Caco-2 (cell line): ENCODE measurements at regions not wholly inside any gene's neighbourhood (a gene's known extent, or its start where the extent isn't known, plus 50 kb on each side); places are given as distances from the start of the nearest gene placed in this dataset.

Experiments
- BruUV-seq: library from RNA; stranded (reverse); fragments of 400-500 nt; replicated peaks from 2 replicates; lab custom pipeline; 2021; lab: Mats Ljungman, UMichigan
- CTCF ChIA-PET: fragments of 300-600 bp; sonication (Branson Sonifier 250); formaldehyde crosslinking; loops from one replicate; lab custom pipeline; 2022; ENCODE audit warnings: antibody characterized with exemption; lab: Charles Lee
- POLR2A ChIA-PET: fragments of 300-600 bp; sonication (Branson Sonifier 250); formaldehyde crosslinking; loops from one replicate; lab custom pipeline; 2022; ENCODE audit warnings: antibody characterized with exemption; lab: Charles Lee
- DNase-seq, 2 experiments: peaks; one replicate each; pipeline versions ENCODE4 v3.0.0 to v3.0.0-alpha.2; 2020 to 2022
- H3K27me3 ChIP-seq: replicated peaks from 2 replicates; pipeline ENCODE4 v1.6.0; 2011; ENCODE audit warnings: low read length; ENCODE audit not compliant: control insufficient read depth, insufficient read depth
- H3K36me3 ChIP-seq: 2 replicates; pipeline ENCODE4 v1.5.1; 2011; ENCODE audit warnings: low read length; ENCODE audit not compliant: control insufficient read depth, insufficient read depth
- H3K4me1 ChIP-seq: fragments of 250-450 bp; sonication (Bioruptor Pico); 2 replicates; pipeline ENCODE4 v1.5.1; 2020; ENCODE audit warnings: mild to moderate bottlenecking
- H3K4me3 ChIP-seq: 2 replicates; pipeline ENCODE4 v1.5.1; 2011; ENCODE audit warnings: low read depth, mild to moderate bottlenecking, control low read depth, low read length
- H3K9me3 ChIP-seq: fragments of 250-450 bp; sonication (Bioruptor Pico); 2 replicates; pipeline ENCODE4 v1.5.1; 2020; ENCODE audit warnings: mild to moderate bottlenecking, moderate library complexity
- H3K27ac Mint-ChIP-seq: one replicate; pipeline ENCODE4 v1.8.0; 2022; ENCODE audit warnings: mixed read lengths; ENCODE audit not compliant: unreplicated experiment
- H3K27me3 Mint-ChIP-seq: one replicate; pipeline ENCODE4 v1.8.0; 2022; ENCODE audit warnings: mixed read lengths; ENCODE audit not compliant: insufficient read depth, unreplicated experiment
- H3K36me3 Mint-ChIP-seq: one replicate; pipeline ENCODE4 v1.8.0; 2022; ENCODE audit warnings: mild to moderate bottlenecking, mixed read lengths; ENCODE audit not compliant: insufficient read depth, unreplicated experiment
- H3K4me1 Mint-ChIP-seq: one replicate; pipeline ENCODE4 v1.8.0; 2022; ENCODE audit warnings: low read depth, mixed read lengths; ENCODE audit not compliant: unreplicated experiment
- H3K4me3 Mint-ChIP-seq: one replicate; pipeline ENCODE4 v1.8.0; 2022; ENCODE audit warnings: mild to moderate bottlenecking, moderate library complexity, mixed read lengths; ENCODE audit not compliant: unreplicated experiment
- H3K9me3 Mint-ChIP-seq: one replicate; pipeline ENCODE4 v1.8.0; 2022; ENCODE audit warnings: mixed read lengths; ENCODE audit not compliant: unreplicated experiment
- CTCF ChIP-seq, 2 experiments: fragments of 200-600 bp in 1 of 2; IDR thresholded peaks; 1 replicate in 1 of 2; 2 replicates in 1 of 2; pipeline versions ENCODE4 v1.5.1 to v1.8.0; 2011 to 2022; ENCODE audit warnings: antibody characterized with exemption in 1 of 2, control low read depth in 1 of 2, inconsistent platforms in 1 of 2, low read depth in 1 of 2, low read length in 1 of 2, mild to moderate bottlenecking in 1 of 2, moderate library complexity in 1 of 2; ENCODE audit not compliant: insufficient read depth in 1 of 2, severe bottlenecking in 1 of 2, unreplicated experiment in 1 of 2
- intact Hi-C: fragments of 100-400 bp; cut with micrococcal nuclease; formaldehyde crosslinking; loops from one replicate; pipeline ENCODE4 v1.10.0; 2022; ENCODE audit not compliant: unreplicated experiment

GRCh38 chr12:127589541-127589940, 677.4 kb upstream of the TMEM132C start:
- DNase-seq: no peak
- BruUV-seq: no TSS peak
- H3K27me3 ChIP-seq: no peaks in the 10 kb centered on the region
- no peaks in the 10 kb centered on the region for H3K27me3 Mint-ChIP-seq
- no peak overlapping the region for H3K4me3 ChIP-seq
- H3K9me3 ChIP-seq: peaks cover 3% of the 10 kb centered on the region; the same call in 1 of the 2 replicates
- no peaks in the 10 kb centered on the region for H3K36me3 ChIP-seq
- peaks cover 11% of the 10 kb centered on the region for H3K4me1 Mint-ChIP-seq
- ChIA-PET CTCF (no interaction called here), POLR2A (no interaction called here)
- peaks cover 8% of the 10 kb centered on the region for H3K4me1 ChIP-seq
- no peak overlapping the region for H3K27ac Mint-ChIP-seq
- peaks cover 15% of the 10 kb centered on the region for H3K9me3 Mint-ChIP-seq
- no peaks in the 10 kb centered on the region for H3K36me3 Mint-ChIP-seq
- no peak for TF ChIP-seq CTCF (IDR thresholded peaks at IDR 0.05; ENCODE audit: insufficient read depth in 1 of 2, low read depth in 1 of 2, low read length in 1 of 2, severe bottlenecking in 1 of 2, unreplicated experiment in 1 of 2)
- H3K4me3 Mint-ChIP-seq: no peak overlapping the region
- intact Hi-C loops: no loop called here

- Mint-ChIP-seq H3K27ac (no peak overlapping the region), H3K4me1 (peaks cover 11% of the 10 kb centered on the region), H3K4me3 (no peak overlapping the region), H3K27me3 (no peaks in the 10 kb centered on the region), H3K9me3 (peaks cover 15% of the 10 kb centered on the region), H3K36me3 (no peaks in the 10 kb centered on the region)
- Histone ChIP-seq H3K4me3 (no peak overlapping the region), H3K4me1 (peaks cover 11% of the 10 kb centered on the region), H3K36me3 (no peaks in the 10 kb centered on the region), H3K9me3 (peaks cover 3% of the 10 kb centered on the region; the same call in 1 of the 2 replicates), H3K27me3 (no peaks in the 10 kb centered on the region)
- no peak for TF ChIP-seq CTCF (IDR thresholded peaks at IDR 0.05; ENCODE audit: insufficient read depth in 1 of 2, low read depth in 1 of 2, low read length in 1 of 2, severe bottlenecking in 1 of 2, unreplicated experiment in 1 of 2)
- ChIA-PET POLR2A (no interaction called here), CTCF (no interaction called here)
- DNase-seq: no peak
- intact Hi-C loops: no loop called here
- no TSS peak for BruUV-seq
These were observed 676.1 kb upstream of the TMEM132C start for GRCh38 chr12:127590868-127591267.

- Histone ChIP-seq H3K4me1 (peaks cover 11% of the 10 kb centered on the region), H3K27me3 (no peaks in the 10 kb centered on the region), H3K9me3 (peaks cover 3% of the 10 kb centered on the region; the same call in 1 of the 2 replicates), H3K4me3 (no peak overlapping the region), H3K36me3 (no peaks in the 10 kb centered on the region)
- H3K36me3 Mint-ChIP-seq: no peaks in the 10 kb centered on the region
- CTCF ChIA-PET: no interaction called here
- no TSS peak for BruUV-seq
- peak overlapping the region; percentile 4 for H3K4me3 Mint-ChIP-seq
- peaks cover 15% of the 10 kb centered on the region for H3K9me3 Mint-ChIP-seq
- H3K27me3 Mint-ChIP-seq: no peaks in the 10 kb centered on the region
- no peak overlapping the region for H3K27ac Mint-ChIP-seq
- no peak for TF ChIP-seq CTCF (IDR thresholded peaks at IDR 0.05; ENCODE audit: insufficient read depth in 1 of 2, low read depth in 1 of 2, low read length in 1 of 2, severe bottlenecking in 1 of 2, unreplicated experiment in 1 of 2)
- intact Hi-C loops: no loop called here
- peaks cover 11% of the 10 kb centered on the region for H3K4me1 Mint-ChIP-seq
- POLR2A ChIA-PET: no interaction called here
- DNase-seq: no peak
These were observed 674.7 kb upstream of the TMEM132C start for GRCh38 chr12:127592245-127592644.
